ENCODE measurements at regions not wholly inside any gene's neighbourhood (a gene's known extent, or its start where the extent isn't known, plus 50 kb on each side); places are given as distances from the start of the nearest gene placed in this dataset.

DNA sequence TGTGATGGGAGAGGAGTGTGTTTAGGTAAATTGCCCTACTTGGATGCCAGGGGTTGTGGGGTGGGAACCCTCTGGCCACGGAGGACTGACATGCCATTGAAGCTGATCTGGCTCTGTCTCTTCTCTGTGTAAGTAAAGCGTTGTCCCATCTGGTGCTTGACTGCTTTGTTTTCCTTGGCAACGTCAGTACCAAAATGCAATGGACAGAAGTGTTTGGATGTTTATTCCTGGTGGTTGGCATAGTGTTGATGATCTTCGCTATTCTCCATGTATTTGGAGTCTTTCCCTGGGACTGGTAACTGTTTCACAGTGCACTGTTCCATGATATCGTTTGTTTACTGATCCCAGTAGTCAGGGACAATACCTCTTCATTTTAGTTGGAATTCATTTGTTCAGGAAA lies 130.5 kb upstream of the MCTP2 start (continued):
- TF ChIP-seq, protein P1, sequence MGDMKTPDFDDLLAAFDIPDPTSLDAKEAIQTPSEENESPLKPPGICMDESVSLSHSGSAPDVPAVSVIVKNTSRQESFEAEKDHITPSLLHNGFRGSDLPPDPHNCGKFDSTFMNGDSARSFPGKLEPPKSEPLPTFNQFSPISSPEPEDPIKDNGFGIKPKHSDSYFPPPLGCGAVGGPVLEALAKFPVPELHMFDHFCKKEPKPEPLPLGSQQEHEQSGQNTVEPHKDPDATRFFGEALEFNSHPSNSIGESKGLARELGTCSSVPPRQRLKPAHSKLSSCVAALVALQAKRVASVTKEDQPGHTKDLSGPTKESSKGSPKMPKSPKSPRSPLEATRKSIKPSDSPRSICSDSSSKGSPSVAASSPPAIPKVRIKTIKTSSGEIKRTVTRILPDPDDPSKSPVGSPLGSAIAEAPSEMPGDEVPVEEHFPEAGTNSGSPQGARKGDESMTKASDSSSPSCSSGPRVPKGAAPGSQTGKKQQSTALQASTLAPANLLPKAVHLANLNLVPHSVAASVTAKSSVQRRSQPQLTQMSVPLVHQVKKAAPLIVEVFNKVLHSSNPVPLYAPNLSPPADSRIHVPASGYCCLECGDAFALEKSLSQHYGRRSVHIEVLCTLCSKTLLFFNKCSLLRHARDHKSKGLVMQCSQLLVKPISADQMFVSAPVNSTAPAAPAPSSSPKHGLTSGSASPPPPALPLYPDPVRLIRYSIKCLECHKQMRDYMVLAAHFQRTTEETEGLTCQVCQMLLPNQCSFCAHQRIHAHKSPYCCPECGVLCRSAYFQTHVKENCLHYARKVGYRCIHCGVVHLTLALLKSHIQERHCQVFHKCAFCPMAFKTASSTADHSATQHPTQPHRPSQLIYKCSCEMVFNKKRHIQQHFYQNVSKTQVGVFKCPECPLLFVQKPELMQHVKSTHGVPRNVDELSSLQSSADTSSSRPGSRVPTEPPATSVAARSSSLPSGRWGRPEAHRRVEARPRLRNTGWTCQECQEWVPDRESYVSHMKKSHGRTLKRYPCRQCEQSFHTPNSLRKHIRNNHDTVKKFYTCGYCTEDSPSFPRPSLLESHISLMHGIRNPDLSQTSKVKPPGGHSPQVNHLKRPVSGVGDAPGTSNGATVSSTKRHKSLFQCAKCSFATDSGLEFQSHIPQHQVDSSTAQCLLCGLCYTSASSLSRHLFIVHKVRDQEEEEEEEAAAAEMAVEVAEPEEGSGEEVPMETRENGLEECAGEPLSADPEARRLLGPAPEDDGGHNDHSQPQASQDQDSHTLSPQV (IDR thresholded peaks at IDR 0.05): no peak
- no peak for TF ChIP-seq KDM1A (IDR thresholded peaks at IDR 0.05; ENCODE audit: borderline replicate concordance)
- TF ChIP-seq, protein P2, sequence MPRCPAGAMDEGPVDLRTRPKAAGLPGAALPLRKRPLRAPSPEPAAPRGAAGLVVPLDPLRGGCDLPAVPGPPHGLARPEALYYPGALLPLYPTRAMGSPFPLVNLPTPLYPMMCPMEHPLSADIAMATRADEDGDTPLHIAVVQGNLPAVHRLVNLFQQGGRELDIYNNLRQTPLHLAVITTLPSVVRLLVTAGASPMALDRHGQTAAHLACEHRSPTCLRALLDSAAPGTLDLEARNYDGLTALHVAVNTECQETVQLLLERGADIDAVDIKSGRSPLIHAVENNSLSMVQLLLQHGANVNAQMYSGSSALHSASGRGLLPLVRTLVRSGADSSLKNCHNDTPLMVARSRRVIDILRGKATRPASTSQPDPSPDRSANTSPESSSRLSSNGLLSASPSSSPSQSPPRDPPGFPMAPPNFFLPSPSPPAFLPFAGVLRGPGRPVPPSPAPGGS (IDR thresholded peaks at IDR 0.05; ENCODE audit: borderline replicate concordance, insufficient read depth, low read depth, low read length, poor library complexity, severe bottlenecking): no peak
- TF ChIP-seq, protein P3, sequence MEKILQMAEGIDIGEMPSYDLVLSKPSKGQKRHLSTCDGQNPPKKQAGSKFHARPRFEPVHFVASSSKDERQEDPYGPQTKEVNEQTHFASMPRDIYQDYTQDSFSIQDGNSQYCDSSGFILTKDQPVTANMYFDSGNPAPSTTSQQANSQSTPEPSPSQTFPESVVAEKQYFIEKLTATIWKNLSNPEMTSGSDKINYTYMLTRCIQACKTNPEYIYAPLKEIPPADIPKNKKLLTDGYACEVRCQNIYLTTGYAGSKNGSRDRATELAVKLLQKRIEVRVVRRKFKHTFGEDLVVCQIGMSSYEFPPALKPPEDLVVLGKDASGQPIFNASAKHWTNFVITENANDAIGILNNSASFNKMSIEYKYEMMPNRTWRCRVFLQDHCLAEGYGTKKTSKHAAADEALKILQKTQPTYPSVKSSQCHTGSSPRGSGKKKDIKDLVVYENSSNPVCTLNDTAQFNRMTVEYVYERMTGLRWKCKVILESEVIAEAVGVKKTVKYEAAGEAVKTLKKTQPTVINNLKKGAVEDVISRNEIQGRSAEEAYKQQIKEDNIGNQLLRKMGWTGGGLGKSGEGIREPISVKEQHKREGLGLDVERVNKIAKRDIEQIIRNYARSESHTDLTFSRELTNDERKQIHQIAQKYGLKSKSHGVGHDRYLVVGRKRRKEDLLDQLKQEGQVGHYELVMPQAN (conservative IDR thresholded peaks at IDR 0.05): no peak
- TF ChIP-seq SP1 (IDR thresholded peaks at IDR 0.05; ENCODE audit: low read depth, low read length): no peak
- TF ChIP-seq, protein P4, sequence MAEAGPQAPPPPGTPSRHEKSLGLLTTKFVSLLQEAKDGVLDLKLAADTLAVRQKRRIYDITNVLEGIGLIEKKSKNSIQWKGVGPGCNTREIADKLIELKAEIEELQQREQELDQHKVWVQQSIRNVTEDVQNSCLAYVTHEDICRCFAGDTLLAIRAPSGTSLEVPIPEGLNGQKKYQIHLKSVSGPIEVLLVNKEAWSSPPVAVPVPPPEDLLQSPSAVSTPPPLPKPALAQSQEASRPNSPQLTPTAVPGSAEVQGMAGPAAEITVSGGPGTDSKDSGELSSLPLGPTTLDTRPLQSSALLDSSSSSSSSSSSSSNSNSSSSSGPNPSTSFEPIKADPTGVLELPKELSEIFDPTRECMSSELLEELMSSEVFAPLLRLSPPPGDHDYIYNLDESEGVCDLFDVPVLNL (IDR thresholded peaks at IDR 0.05; ENCODE audit: low read depth, low read length): no peak
- TF ChIP-seq, protein P5, sequence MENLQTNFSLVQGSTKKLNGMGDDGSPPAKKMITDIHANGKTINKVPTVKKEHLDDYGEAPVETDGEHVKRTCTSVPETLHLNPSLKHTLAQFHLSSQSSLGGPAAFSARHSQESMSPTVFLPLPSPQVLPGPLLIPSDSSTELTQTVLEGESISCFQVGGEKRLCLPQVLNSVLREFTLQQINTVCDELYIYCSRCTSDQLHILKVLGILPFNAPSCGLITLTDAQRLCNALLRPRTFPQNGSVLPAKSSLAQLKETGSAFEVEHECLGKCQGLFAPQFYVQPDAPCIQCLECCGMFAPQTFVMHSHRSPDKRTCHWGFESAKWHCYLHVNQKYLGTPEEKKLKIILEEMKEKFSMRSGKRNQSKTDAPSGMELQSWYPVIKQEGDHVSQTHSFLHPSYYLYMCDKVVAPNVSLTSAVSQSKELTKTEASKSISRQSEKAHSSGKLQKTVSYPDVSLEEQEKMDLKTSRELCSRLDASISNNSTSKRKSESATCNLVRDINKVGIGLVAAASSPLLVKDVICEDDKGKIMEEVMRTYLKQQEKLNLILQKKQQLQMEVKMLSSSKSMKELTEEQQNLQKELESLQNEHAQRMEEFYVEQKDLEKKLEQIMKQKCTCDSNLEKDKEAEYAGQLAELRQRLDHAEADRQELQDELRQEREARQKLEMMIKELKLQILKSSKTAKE (IDR thresholded peaks at IDR 0.05; ENCODE audit: low read depth, poor library complexity, severe bottlenecking): no peak
- no peak for TF ChIP-seq TCF7 (IDR thresholded peaks at IDR 0.05; ENCODE audit: borderline replicate concordance)

All from GM12878 (cell line).